WTC11 (cell line): ENCODE measurements at regions not wholly inside any gene's neighbourhood (a gene's known extent, or its start where the extent isn't known, plus 50 kb on each side); places are given as distances from the start of the nearest gene placed in this dataset.

Experiments used
- ATAC-seq: fragments of 200-7000 bp; cut with Tn5 transposase; 2 replicates; pipeline ENCODE4 v1.10.0; 2021; ENCODE audit warnings: mild to moderate bottlenecking, moderate library complexity
- CTCF ChIA-PET: fragments of 300-600 bp; sonication (Branson Sonifier 250); formaldehyde crosslinking; loops from one replicate; lab custom pipeline; 2021; ENCODE audit warnings: antibody characterized with exemption; lab: Charles Lee
- POLR2A ChIA-PET: fragments of 350-600 bp; sonication (Branson Sonifier 250); formaldehyde crosslinking; loops from one replicate; lab custom pipeline; 2021; ENCODE audit warnings: antibody characterized with exemption; lab: Charles Lee
- DNase-seq: peaks from one replicate; pipeline ENCODE4 v3.0.0; 2021; ENCODE audit warnings: low spot score
- H3K27ac Mint-ChIP-seq: 2 replicates; pipeline ENCODE4 v1.8.0; 2021; ENCODE audit warnings: mixed read lengths
- H3K27me3 Mint-ChIP-seq: 2 replicates; pipeline ENCODE4 v1.8.0; 2021; ENCODE audit warnings: low read depth, mild to moderate bottlenecking, moderate library complexity, mixed read lengths
- H3K36me3 Mint-ChIP-seq: 2 replicates; pipeline ENCODE4 v1.8.0; 2021; ENCODE audit warnings: mixed read lengths
- H3K4me1 Mint-ChIP-seq: 2 replicates; pipeline ENCODE4 v1.8.0; 2022; ENCODE audit warnings: mixed read lengths
- H3K4me3 Mint-ChIP-seq: 2 replicates; pipeline ENCODE4 v1.8.0; 2021; ENCODE audit warnings: mild to moderate bottlenecking, moderate library complexity, mixed read lengths
- H3K9me3 Mint-ChIP-seq: 2 replicates; pipeline ENCODE4 v1.8.0; 2021; ENCODE audit warnings: mixed read lengths
- AFF4 ChIP-seq: sonication (generic); formaldehyde crosslinking; IDR thresholded peaks from 2 replicates; pipeline ENCODE4 v1.8.1; 2023; ENCODE audit warnings: mild to moderate bottlenecking, missing genetic modification reagents, borderline replicate concordance
- AR ChIP-seq: fragments of 250-450 bp; sonication (Bioruptor Pico); IDR thresholded peaks from 2 replicates; pipeline ENCODE4 v1.9.0; 2021; ENCODE audit warnings: mild to moderate bottlenecking
- ELF4 ChIP-seq: sonication (generic); formaldehyde crosslinking; IDR thresholded peaks from 2 replicates; pipeline ENCODE4 v1.8.1; 2022; ENCODE audit warnings: low read depth, mild to moderate bottlenecking, moderate library complexity, missing genetic modification reagents
- EMX1 ChIP-seq: fragments of 250-450 bp; sonication (Bioruptor Pico); IDR thresholded peaks from 2 replicates; pipeline ENCODE4 v1.8.0; 2021; ENCODE audit warnings: mild to moderate bottlenecking
- ESRRA ChIP-seq: sonication (generic); formaldehyde crosslinking; IDR thresholded peaks from 2 replicates; pipeline ENCODE4 v1.8.1; 2022; ENCODE audit warnings: mild to moderate bottlenecking, missing genetic modification reagents, borderline replicate concordance
- FOXP1 ChIP-seq: sonication (generic); formaldehyde crosslinking; IDR thresholded peaks from 2 replicates; pipeline ENCODE4 v1.8.0; 2022; ENCODE audit warnings: missing genetic modification reagents, mild to moderate bottlenecking, moderate library complexity, borderline replicate concordance
- GABPB1 ChIP-seq: sonication (generic); formaldehyde crosslinking; IDR thresholded peaks from 2 replicates; pipeline ENCODE4 v1.8.1; 2023; ENCODE audit warnings: mild to moderate bottlenecking, missing genetic modification reagents
- IRF1 ChIP-seq: sonication (generic); formaldehyde crosslinking; IDR thresholded peaks from 2 replicates; pipeline ENCODE4 v1.8.0; 2023; ENCODE audit warnings: missing genetic modification reagents
- JAZF1 ChIP-seq: fragments of 250-450 bp; sonication (Bioruptor Pico); IDR thresholded peaks from 2 replicates; pipeline ENCODE4 v1.9.0; 2021; ENCODE audit warnings: moderate library complexity, mild to moderate bottlenecking, inconsistent platforms
- MLX ChIP-seq: sonication (generic); formaldehyde crosslinking; IDR thresholded peaks from 2 replicates; pipeline ENCODE4 v1.8.1; 2023; ENCODE audit warnings: mild to moderate bottlenecking, missing genetic modification reagents, moderate library complexity
- NFATC4 ChIP-seq: fragments of 250-450 bp; sonication (Bioruptor Pico); IDR thresholded peaks from 2 replicates; pipeline ENCODE4 v1.9.0; 2021; ENCODE audit warnings: mild to moderate bottlenecking
- OVOL2 ChIP-seq: fragments of 250-450 bp; sonication (Bioruptor Pico); IDR thresholded peaks from 2 replicates; pipeline ENCODE4 v1.9.0; 2021; ENCODE audit warnings: mild to moderate bottlenecking, borderline replicate concordance
- SMAD4 ChIP-seq: sonication (generic); formaldehyde crosslinking; IDR thresholded peaks from 2 replicates; pipeline ENCODE4 v1.8.0; 2022; ENCODE audit warnings: mild to moderate bottlenecking, missing genetic modification reagents
- STAT6 ChIP-seq: sonication (generic); formaldehyde crosslinking; conservative IDR thresholded peaks from 2 replicates; pipeline ENCODE4 v1.8.1; 2023; ENCODE audit warnings: mild to moderate bottlenecking, low read depth, missing genetic modification reagents, moderate library complexity
- TP53 ChIP-seq: sonication (generic); formaldehyde crosslinking; IDR thresholded peaks from 2 replicates; pipeline ENCODE4 v1.8.1; 2023; ENCODE audit warnings: mild to moderate bottlenecking, missing genetic modification reagents
- ZNF138 ChIP-seq: sonication (generic); formaldehyde crosslinking; conservative IDR thresholded peaks from 2 replicates; pipeline ENCODE4 v1.8.1; 2022; ENCODE audit warnings: mild to moderate bottlenecking, moderate library complexity, missing genetic modification reagents
- ZNF232 ChIP-seq: sonication (generic); formaldehyde crosslinking; IDR thresholded peaks from 2 replicates; pipeline ENCODE4 v1.8.0; 2022; ENCODE audit warnings: mild to moderate bottlenecking, missing genetic modification reagents
- ZNF263 ChIP-seq: sonication (generic); formaldehyde crosslinking; IDR thresholded peaks from 2 replicates; pipeline ENCODE4 v1.8.1; 2022; ENCODE audit warnings: low read depth, mild to moderate bottlenecking, moderate library complexity, missing genetic modification reagents
- ZNF396 ChIP-seq: fragments of 250-450 bp; sonication (Bioruptor Pico); IDR thresholded peaks from 2 replicates; pipeline ENCODE4 v1.8.0; 2021; ENCODE audit warnings: mild to moderate bottlenecking, moderate library complexity, borderline replicate concordance
- ZNF416 ChIP-seq: fragments of 250-450 bp; sonication (Bioruptor Pico); IDR thresholded peaks from 2 replicates; pipeline ENCODE4 v1.9.0; 2021; ENCODE audit warnings: mild to moderate bottlenecking, inconsistent platforms
- ZNF512 ChIP-seq: sonication (generic); formaldehyde crosslinking; IDR thresholded peaks from 2 replicates; pipeline ENCODE4 v1.8.1; 2022; ENCODE audit warnings: missing genetic modification reagents, borderline replicate concordance

- TF ChIP-seq AR (CRISPR knock-in tag), result no peak
- no peak for TF ChIP-seq IRF1 (CRISPR knock-in tag)
- no peak for TF ChIP-seq TP53 (CRISPR knock-in tag)
- TF ChIP-seq, all 79 proteins: peak for 0
Observed at GRCh38 chr14:86796221-86797074, 1196.5 kb downstream of the GALC start (continued).

GRCh38 chr14:86794689-86795088, 1198.3 kb downstream of the GALC start:
- DNase-seq, result no peak
- Mint-ChIP-seq H3K4me3 (no peak overlapping the region), H3K9me3 (peaks cover 23% of the 10 kb centered on the region), H3K27ac (no peak overlapping the region), H3K27me3 (no peaks in the 10 kb centered on the region), H3K36me3 (peaks cover 7% of the 10 kb centered on the region), H3K4me1 (no peaks in the 10 kb centered on the region)
- ChIA-PET CTCF (no interaction called here), POLR2A (no interaction called here)
- ATAC-seq, result no peak
- TF ChIP-seq JAZF1 (CRISPR knock-in tag) (no peak), EMX1 (CRISPR knock-in tag) (no peak), ZNF512 (CRISPR knock-in tag) (no peak), ESRRA (CRISPR knock-in tag) (no peak), STAT6 (CRISPR knock-in tag) (no peak), NFATC4 (CRISPR knock-in tag) (no peak), ZNF396 (CRISPR knock-in tag) (no peak), ELF4 (CRISPR knock-in tag) (no peak), AFF4 (CRISPR knock-in tag) (no peak), ZNF232 (CRISPR knock-in tag) (no peak), ZNF263 (CRISPR knock-in tag) (no peak), SMAD4 (CRISPR knock-in tag) (no peak), OVOL2 (CRISPR knock-in tag) (no peak), MLX (no peak), GABPB1 (CRISPR knock-in tag) (no peak), ZNF138 (CRISPR knock-in tag) (no peak), ZNF416 (CRISPR knock-in tag) (no peak), FOXP1 (CRISPR knock-in tag) (no peak)
